Retinal pigment epithelial cell (primary cell): ENCODE measurements at regions not wholly inside any gene's neighbourhood (a gene's known extent, or its start where the extent isn't known, plus 50 kb on each side); places are given as distances from the start of the nearest gene placed in this dataset.

Source experiments
- DNase-seq: peaks from one replicate; pipeline ENCODE4 v3.0.0-alpha.2; 2010; ENCODE audit warnings: low read depth
- H3K4me3 ChIP-seq: 2 replicates; pipeline ENCODE4 v1.5.1; 2011; ENCODE audit warnings: mild to moderate bottlenecking, low read length, control low read depth, moderate library complexity
- CTCF ChIP-seq: conservative IDR thresholded peaks from 2 replicates; pipeline ENCODE4 v1.5.1; 2011; ENCODE audit warnings: low read depth, low read length, control low read depth, inconsistent platforms

- DNase-seq, result no peak
- H3K4me3 ChIP-seq, result no peak overlapping the region
- no peak for TF ChIP-seq CTCF
These were observed 283.8 kb upstream of the DMRT1 start for GRCh38 chr9:557601-558201.

GRCh38 chr9:561427-561826 lies 280.1 kb upstream of the DMRT1 start:
- DNase-seq, result no peak
- TF ChIP-seq CTCF, result no peak
- H3K4me3 ChIP-seq, result no peak overlapping the region

- no peak for DNase-seq
- H3K4me3 ChIP-seq, result no peak overlapping the region
- TF ChIP-seq CTCF, result no peak
These were observed 278.3 kb upstream of the DMRT1 start for GRCh38 chr9:563200-563599.

- H3K4me3 ChIP-seq, result no peak overlapping the region
- no peak for TF ChIP-seq CTCF
- no peak for DNase-seq
These were observed 276.0 kb upstream of the DMRT1 start for GRCh38 chr9:565528-565927.

- no peak for DNase-seq
These were observed 274.3 kb upstream of the DMRT1 start for GRCh38 chr9:567128-567746.

GRCh38 chr9:567747-568305 lies 273.7 kb upstream of the DMRT1 start:
- no peak for DNase-seq
- TF ChIP-seq CTCF, result no peak
- no peak overlapping the region for H3K4me3 ChIP-seq

More at GRCh38 chr9:567128-567746, 274.3 kb upstream of the DMRT1 start:
- no peak overlapping the region for H3K4me3 ChIP-seq
- TF ChIP-seq CTCF, result no peak

GRCh38 chr9:569296-569695 lies 272.2 kb upstream of the DMRT1 start:
- no peak for DNase-seq
- TF ChIP-seq CTCF, result no peak
- no peak overlapping the region for H3K4me3 ChIP-seq
